Muscle layer of colon (tissue), 2 donors: ENCODE measurements at regions not wholly inside any gene's neighbourhood (a gene's known extent, or its start where the extent isn't known, plus 50 kb on each side); places are given as distances from the start of the nearest gene placed in this dataset.

Experiments used
- H3K27ac ChIP-seq: one replicate; pipeline ENCODE4 v1.7.0; 2013; ENCODE audit warnings: low read depth, mild to moderate bottlenecking, low read length, moderate library complexity
- H3K27me3 ChIP-seq, 2 donors: one replicate each; pipeline ENCODE4 v1.7.0; 2013; ENCODE audit warnings: low read length in 2 of 2, mild to moderate bottlenecking in 2 of 2; ENCODE audit not compliant: insufficient read depth in 2 of 2, control insufficient read depth in 1 of 2
- H3K36me3 ChIP-seq: one replicate; pipeline ENCODE4 v1.7.0; 2013; ENCODE audit warnings: mild to moderate bottlenecking, low read length; ENCODE audit not compliant: insufficient read depth
- H3K4me1 ChIP-seq: one replicate; pipeline ENCODE4 v1.7.0; 2013; ENCODE audit warnings: mild to moderate bottlenecking, low read length; ENCODE audit not compliant: insufficient read depth
- H3K4me3 ChIP-seq, 2 donors: one replicate each; pipeline ENCODE4 v1.7.0; 2013; ENCODE audit warnings: low read length in 2 of 2, low read depth in 1 of 2, mild to moderate bottlenecking in 1 of 2, moderate library complexity in 1 of 2
- H3K9ac ChIP-seq: one replicate; pipeline ENCODE4 v1.7.0; 2013; ENCODE audit warnings: low read length
- H3K9me3 ChIP-seq: one replicate; pipeline ENCODE4 v1.7.0; 2013; ENCODE audit warnings: mild to moderate bottlenecking, low read length
- donor health status: abdominal sarcoma.
- donor health status: Adenocarcinoma of cecum.

DNA sequence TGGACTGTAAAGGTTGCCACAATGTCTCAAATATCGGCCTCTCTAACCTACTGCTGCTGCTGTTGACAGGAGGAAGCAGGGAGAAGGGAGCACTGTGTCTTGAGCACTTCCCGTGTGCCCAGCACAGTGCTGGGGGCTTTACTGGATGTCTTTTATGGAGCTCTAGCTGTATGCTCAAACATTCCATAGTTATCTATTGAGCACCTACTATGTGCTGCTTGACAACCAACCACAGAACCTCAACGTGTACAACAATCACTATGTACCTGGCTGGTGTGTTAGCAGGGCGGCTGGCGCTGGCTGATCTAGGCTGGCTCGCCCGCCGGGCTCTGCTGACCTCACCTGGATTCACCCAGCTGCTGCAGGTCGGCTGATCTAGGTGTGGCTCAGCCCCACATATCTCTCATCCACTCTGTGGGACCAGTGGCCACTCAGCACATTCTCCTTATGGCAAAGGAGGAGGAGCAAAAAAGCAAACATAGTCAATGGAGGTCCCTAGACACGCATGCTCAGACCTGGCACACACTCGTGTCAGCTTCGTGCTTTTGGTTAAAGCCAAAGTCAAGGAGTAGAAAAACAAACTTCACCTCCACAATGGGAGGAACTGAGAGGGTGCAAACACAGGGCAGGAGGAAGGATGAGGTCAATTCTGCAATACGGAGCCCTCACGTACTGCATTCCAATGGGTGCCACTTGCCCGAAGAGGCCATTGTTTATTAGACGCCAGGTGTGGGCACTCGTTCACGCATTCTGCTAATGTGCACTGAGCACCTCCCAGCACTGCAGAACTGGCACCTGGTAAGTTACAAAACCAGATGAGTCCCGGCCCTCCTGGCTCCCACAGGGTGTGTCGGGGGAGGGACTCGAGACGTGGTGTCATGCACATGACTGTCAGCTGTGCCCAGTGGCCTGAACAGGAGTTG lies 147.2 kb downstream of the SCARB1 start:
- no peak overlapping the region for H3K27ac ChIP-seq

DNA sequence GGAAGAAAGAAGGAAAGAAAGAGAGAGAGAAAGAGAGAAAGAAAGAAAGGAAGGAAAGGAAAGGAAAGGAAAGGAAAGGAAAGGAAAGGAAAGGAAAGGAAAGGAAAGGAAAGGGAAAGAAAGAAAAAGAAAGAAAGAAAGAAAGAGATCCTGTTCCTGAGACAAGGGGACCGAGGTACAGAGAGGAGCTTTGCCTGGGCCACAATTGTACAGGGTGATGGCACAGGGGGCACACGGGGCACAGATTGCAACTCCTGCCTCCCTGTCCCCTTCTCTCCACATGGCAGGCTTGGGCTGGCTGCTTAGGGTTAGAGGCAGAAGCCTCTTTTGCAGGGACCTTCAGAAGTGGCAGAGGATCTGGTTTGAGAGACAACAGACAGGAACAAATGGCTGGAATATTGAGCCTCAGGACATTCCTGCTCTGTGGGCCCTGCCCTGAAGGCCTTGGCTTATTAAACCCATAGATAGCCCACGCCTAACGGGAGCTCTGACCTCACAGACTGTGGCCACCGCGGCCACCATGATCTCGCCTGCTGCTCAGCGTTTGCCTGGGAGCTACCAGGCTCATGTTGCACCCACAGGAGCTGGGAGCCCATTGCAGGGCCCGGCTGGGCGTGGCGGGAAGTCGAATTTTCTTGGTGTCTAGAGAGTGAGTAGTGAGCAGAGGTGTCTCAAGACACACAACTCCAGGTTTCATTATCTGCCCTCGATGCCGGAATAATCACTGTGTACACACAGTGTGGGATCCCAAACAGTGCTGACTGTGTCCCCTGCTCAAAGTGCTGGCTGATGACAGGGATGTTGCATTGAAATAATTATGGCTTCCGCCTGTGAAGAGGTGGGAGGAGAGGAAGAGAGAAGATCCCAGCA lies 147.9 kb upstream of the NCOR2 start:
- Histone ChIP-seq H3K27ac (no peak overlapping the region), H3K9ac (no peak overlapping the region), H3K27me3 (no peaks in the 10 kb centered on the region), H3K9me3 (no peaks in the 10 kb centered on the region), H3K36me3 (no peaks in the 10 kb centered on the region), H3K4me3 (no peak overlapping the region), H3K4me1 (peaks cover 31% of the 10 kb centered on the region)

More for the DNA sequence above, 147.2 kb downstream of the SCARB1 start:
- peaks cover 40% of the 10 kb centered on the region for H3K4me1 ChIP-seq
- no peak overlapping the region for H3K4me3 ChIP-seq
- no peaks in the 10 kb centered on the region for H3K27me3 ChIP-seq
- no peaks in the 10 kb centered on the region for H3K36me3 ChIP-seq
- H3K9ac ChIP-seq = no peak overlapping the region
- no peaks in the 10 kb centered on the region for H3K9me3 ChIP-seq

DNA sequence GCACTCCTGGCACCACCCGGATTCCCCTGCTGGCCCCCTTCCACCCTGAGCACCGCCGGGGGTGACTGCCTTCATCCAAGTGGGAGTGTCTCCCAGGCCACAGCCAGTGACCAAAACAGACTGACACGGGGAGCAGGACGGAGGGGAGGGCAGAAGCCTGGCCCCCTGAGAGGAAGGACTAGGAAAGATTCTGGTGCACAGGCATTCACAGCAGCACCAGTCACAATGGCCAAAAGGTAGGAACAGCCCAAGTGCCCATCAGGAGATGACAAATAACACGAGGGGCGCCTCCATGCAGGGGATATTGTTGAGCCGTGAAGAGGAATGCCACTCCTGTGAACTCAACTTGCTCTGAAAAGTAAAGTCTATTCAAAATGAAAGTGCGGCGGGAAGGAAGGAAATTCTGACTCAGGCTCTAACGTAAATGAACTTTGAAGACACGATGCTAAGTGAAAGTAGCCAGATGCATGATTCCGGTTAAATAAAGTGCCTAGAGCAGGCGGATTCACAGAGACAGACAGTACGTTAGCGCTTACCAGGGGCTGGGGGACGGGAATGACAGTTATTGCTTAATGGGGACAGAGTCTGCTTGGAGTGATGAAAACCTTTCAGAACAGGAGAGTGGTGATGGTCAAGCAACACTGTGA lies 146.1 kb upstream of the NCOR2 start:
- peak overlapping the region; percentile 49 for H3K9ac ChIP-seq
- no peaks in the 10 kb centered on the region for H3K9me3 ChIP-seq
- peak overlapping the region; percentile 73 for H3K27ac ChIP-seq
- no peaks in the 10 kb centered on the region for H3K27me3 ChIP-seq
- peaks cover 19% of the 10 kb centered on the region for H3K4me1 ChIP-seq
- H3K36me3 ChIP-seq = no peaks in the 10 kb centered on the region
- peak overlapping the region in 1 of 2 donors; percentile 55 for H3K4me3 ChIP-seq

DNA sequence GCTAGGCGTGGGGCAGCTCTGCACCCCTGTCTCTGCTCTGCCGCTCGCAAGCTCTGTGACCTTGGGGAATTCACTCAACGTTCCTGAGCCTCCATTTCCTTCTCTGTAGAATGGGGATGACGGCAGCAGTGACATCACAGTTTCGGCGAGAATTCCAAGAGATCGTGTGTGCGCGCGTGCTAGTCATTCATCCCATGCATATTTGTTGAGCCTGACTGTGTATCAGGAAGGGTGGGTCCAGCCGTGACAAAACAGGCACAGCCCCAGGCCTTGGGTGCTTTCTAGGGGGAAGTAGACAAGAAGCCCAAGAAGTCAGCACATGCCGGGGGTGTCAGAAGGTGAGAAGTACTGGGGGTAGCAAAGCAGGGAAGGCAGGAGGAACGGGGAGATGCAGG lies 145.6 kb upstream of the NCOR2 start:
- Histone ChIP-seq H3K27ac (peak overlapping the region; percentile 73), H3K36me3 (no peaks in the 10 kb centered on the region), H3K4me1 (peaks cover 19% of the 10 kb centered on the region), H3K27me3 (no peaks in the 10 kb centered on the region), H3K9ac (peak overlapping the region; percentile 49), H3K4me3 (peak overlapping the region in 1 of 2 donors; percentile 55), H3K9me3 (no peaks in the 10 kb centered on the region)

DNA sequence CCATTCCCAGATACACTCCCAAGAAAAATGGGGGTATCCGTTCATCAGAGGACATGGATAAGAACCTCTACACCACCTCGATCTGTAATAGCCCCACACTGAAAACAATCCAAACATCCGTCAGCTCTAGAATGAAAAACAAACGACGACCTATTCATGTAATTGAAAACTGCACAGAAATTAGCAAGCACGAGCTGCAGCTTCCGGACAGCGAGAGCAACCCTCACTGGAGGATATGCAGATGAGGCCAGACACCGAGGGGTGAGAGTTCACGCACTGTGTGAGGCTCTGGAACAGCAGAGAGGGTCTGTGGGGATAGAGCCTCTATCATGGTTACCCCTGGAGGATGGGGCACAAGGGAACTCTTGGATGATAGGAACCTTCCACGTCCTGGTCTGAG lies 143.9 kb upstream of the NCOR2 start:
- no peaks in the 10 kb centered on the region for H3K27me3 ChIP-seq
- H3K27ac ChIP-seq = no peak overlapping the region
- no peak overlapping the region for H3K4me3 ChIP-seq
- no peaks in the 10 kb centered on the region for H3K9me3 ChIP-seq
- no peak overlapping the region for H3K9ac ChIP-seq
- peaks cover 19% of the 10 kb centered on the region for H3K4me1 ChIP-seq
- H3K36me3 ChIP-seq = no peaks in the 10 kb centered on the region

DNA sequence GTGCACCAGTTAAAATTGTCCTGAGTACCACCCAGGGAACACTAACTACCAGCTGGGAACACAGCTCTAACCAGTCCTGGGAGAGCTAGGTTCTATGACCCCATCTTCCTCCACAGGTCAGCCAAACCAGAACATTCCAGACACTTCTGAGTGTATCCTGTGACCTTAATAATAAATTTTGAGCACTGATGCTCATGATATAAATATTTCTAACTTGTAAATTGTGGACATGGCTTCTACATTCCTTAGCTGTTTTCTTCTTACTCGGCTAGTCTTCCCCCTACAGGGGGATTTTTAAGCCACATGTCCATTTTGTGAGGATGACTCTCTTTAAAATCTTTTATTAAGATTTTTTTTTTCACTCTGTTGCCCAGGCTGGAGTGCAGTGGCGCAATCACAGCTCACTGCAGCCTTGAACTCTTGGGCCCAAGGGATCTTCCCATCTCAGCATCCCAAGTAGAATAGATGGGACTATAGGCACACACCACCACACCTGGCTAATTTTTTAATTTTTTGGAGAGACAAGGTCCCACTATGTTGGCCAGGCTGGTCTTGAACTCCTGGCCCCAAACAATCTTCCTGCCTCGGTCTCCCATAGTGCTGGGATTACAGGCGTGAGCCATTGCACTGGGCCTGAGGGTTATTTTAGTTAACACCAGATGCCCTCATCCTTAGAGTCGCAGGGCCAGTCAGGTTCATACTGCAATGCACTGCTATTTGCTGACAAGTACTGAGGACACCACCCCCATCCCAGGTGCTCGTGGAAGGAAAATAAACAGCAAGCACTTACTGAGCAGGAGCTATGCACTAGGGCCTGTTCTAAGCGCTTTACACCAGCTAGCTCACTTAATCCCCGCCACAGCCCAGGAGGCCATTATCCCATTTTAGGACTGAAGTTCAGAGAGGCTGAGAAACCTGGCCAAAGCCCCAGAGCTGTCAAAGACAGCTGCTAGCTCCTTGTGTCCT lies 142.6 kb upstream of the NCOR2 start:
- no peak overlapping the region for H3K9ac ChIP-seq
- H3K9me3 ChIP-seq = no peaks in the 10 kb centered on the region
- H3K4me1 ChIP-seq = peaks cover 19% of the 10 kb centered on the region
- H3K4me3 ChIP-seq = no peak overlapping the region
- no peak overlapping the region for H3K27ac ChIP-seq
- H3K36me3 ChIP-seq = no peaks in the 10 kb centered on the region
- H3K27me3 ChIP-seq = no peaks in the 10 kb centered on the region

DNA sequence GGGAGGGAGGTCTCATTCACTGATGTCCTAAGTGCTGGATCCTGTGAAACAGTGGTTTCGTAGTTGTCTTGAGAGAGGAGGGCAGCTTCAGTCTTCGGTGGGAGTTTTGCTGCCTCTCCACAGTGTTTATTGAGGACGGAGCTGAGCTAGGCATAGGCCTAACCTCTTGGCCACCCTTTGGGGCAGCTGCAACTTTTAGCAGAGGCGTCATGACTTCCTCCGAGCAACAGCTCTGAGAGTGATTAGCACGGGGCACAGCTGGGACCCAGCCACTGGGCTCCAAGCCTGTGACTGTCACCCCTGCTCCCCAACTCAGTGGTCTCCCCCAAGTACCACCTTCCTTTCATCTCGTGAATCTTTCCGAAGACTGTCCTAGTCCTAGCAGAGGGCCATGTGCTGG lies 139.9 kb upstream of the NCOR2 start:
- Histone ChIP-seq H3K4me1 (no peaks in the 10 kb centered on the region), H3K27me3 (no peaks in the 10 kb centered on the region), H3K4me3 (no peak overlapping the region), H3K9me3 (no peaks in the 10 kb centered on the region), H3K27ac (no peak overlapping the region), H3K9ac (no peak overlapping the region), H3K36me3 (no peaks in the 10 kb centered on the region)

DNA sequence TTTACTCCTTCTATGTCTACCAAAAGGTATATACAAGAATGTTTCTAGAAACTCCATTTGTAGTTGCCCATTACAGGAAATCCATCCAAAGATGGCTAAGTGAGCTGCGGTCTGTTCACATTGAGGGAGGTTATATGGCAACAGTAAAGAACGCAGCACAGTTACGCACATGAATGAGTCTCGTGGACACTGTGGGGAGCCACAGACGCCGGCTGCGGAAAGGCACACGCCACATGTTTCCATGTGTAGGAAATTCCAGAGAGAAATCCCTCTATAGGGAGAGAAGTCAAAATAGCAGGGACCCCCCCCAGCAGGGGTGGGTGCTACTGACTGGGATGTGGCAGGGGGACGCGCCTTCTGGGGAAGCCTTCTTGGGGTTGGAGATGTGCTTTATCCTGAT lies 139.0 kb upstream of the NCOR2 start:
- H3K9me3 ChIP-seq = no peaks in the 10 kb centered on the region
- peaks cover 4% of the 10 kb centered on the region for H3K4me1 ChIP-seq
- no peaks in the 10 kb centered on the region for H3K27me3 ChIP-seq
- no peak overlapping the region for H3K4me3 ChIP-seq
- no peak overlapping the region for H3K9ac ChIP-seq
- no peak overlapping the region for H3K27ac ChIP-seq
- no peaks in the 10 kb centered on the region for H3K36me3 ChIP-seq

DNA sequence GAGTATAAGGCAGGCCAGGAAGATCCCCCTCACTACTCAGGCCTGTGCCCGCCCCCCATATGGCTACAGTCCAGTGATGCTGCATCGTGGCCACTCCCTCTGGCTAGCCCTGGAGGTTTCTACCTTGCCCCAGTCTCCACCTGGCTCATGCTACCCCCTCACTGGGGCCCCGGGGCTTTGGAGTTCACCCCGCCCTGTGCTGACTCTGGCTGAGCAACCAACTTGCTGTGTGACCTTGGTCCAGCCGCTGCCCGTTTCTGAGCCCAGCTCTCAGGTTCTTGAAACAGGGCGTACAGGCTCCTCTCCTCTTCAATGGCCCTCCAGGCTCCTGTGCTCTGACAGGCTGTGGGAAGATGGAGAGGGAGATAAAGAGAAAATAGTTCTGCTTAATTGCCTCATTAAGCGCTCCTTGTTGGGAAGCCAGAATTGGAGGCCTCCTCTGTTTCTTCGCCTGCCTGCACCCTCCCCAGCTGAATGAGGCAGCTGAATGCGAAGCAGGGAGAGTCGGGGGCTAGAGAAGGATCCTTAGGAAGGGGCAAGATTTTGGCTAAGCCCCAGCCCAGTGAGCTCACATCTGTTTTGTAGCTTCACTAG lies 138.2 kb upstream of the NCOR2 start:
- no peaks in the 10 kb centered on the region for H3K36me3 ChIP-seq
- peaks cover 11% of the 10 kb centered on the region for H3K4me1 ChIP-seq

DNA sequence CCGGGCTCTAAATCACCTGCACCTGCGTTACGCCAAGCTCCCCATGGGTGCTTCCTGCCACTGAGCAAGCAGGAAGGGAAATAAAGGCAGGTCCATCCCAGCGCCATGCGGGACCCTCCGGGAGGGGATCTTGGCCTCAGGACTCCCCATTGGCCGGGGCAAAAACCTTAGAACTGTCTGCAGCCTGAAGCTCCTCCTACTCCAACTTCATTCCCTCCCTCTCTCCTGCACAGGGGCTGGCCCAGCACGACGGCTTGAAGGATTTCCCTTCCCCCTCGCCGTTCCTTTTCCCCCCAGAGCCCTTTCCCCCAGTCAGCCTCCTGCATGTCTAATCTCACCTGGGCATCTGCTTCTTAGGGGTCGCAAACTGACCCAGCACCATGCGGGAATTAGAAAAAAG lies 137.2 kb upstream of the NCOR2 start:
- Histone ChIP-seq H3K27ac (no peak overlapping the region), H3K9me3 (no peaks in the 10 kb centered on the region), H3K36me3 (no peaks in the 10 kb centered on the region), H3K4me3 (no peak overlapping the region), H3K4me1 (peaks cover 12% of the 10 kb centered on the region), H3K27me3 (no peaks in the 10 kb centered on the region), H3K9ac (no peak overlapping the region)

More for the DNA sequence above, 138.2 kb upstream of the NCOR2 start:
- Histone ChIP-seq H3K27me3 (no peaks in the 10 kb centered on the region), H3K27ac (no peak overlapping the region), H3K9me3 (no peaks in the 10 kb centered on the region), H3K4me3 (no peak overlapping the region), H3K9ac (no peak overlapping the region)
